ENCODE measurements at regions not wholly inside any gene's neighbourhood (a gene's known extent, or its start where the extent isn't known, plus 50 kb on each side); places are given as distances from the start of the nearest gene placed in this dataset.

- CTCF ChIA-PET (ENCODE audit: low intra/inter-chr PET ratio, low total read pairs), result no interaction called here
- Histone ChIP-seq H3K36me3 (replicated peaks in 1 of 2; ENCODE audit: control insufficient read depth in 1 of 2, insufficient read depth in 2 of 2, low read length in 2 of 2) (no peaks in the 10 kb centered on the region), H3K27ac (ENCODE audit: extremely low read length, insufficient read depth, low read length) (no peak overlapping the region), H3K4me1 (ENCODE audit: insufficient read depth, low read length) (no peaks in the 10 kb centered on the region), H3K4me2 (ENCODE audit: low read depth, low read length) (no peak overlapping the region), H3K4me3 (replicated peaks in 1 of 3; ENCODE audit: insufficient read depth in 1 of 3, low read depth in 2 of 3, low read length in 3 of 3) (no peak overlapping the region), H4K20me1 (ENCODE audit: insufficient read depth, low read length) (no peaks in the 10 kb centered on the region), H3K79me2 (ENCODE audit: insufficient read depth, low read length) (no peaks in the 10 kb centered on the region), H3K9me3 (ENCODE audit: low read length) (peaks cover 25% of the 10 kb centered on the region), H3K9ac (ENCODE audit: insufficient read depth, low read depth, low read length) (no peak overlapping the region), H3K27me3 (ENCODE audit: control insufficient read depth in 1 of 2, insufficient read depth in 2 of 2, low read length in 2 of 2) (no peaks in the 10 kb centered on the region), H2AFZ (ENCODE audit: low read length) (no peak overlapping the region)
- intact Hi-C loops (cut with micrococcal nuclease; ENCODE audit: unreplicated experiment) (no loop called here), in situ Hi-C loops (cut with HindIII; ENCODE audit: extremely low pct_ligation_motif_present, low pct_unique_long_range_greater_than_20kb) (no loop called here)
- ATAC-seq (no peak), DNase-seq (ENCODE audit: low spot score) (no peak), FAIRE-seq (no peak)
- POLR2A ChIA-PET, result no interaction called here
- TF ChIP-seq ZNF710 (CRISPR knock-in tag; IDR thresholded peaks at IDR 0.05; ENCODE audit: borderline replicate concordance) (no peak), ZNF510 (CRISPR knock-in tag; IDR thresholded peaks at IDR 0.05; ENCODE audit: low read depth) (no peak), E2F1 (CRISPR knock-in tag; IDR thresholded peaks at IDR 0.05) (no peak)
- no TSS peak for BruUV-seq (replicated peaks)
- 5% methylated on average over 2 of the region's 2 CpGs for WGBS (ENCODE audit: low lambda C conversion rate)
Observed at GRCh38 chr4:43855283-43855682, 593.3 kb downstream of the KCTD8 start.

- no peaks in the 10 kb centered on the region for H3K27me3 ChIP-seq (ENCODE audit: control insufficient read depth in 1 of 2, insufficient read depth in 2 of 2, low read length in 2 of 2)
- in situ Hi-C loops (cut with HindIII; ENCODE audit: extremely low pct_ligation_motif_present, low pct_unique_long_range_greater_than_20kb) (no loop called here), intact Hi-C loops (cut with micrococcal nuclease; ENCODE audit: unreplicated experiment) (no loop called here)
- H3K27ac ChIP-seq (ENCODE audit: extremely low read length, insufficient read depth, low read length), result no peak overlapping the region
- H3K9me3 ChIP-seq (ENCODE audit: low read length), result peaks cover 28% of the 10 kb centered on the region
- no peak for ATAC-seq
- no peak for FAIRE-seq
- 20% methylated on average over 5 of the region's 5 CpGs for WGBS (ENCODE audit: low lambda C conversion rate)
- no peaks in the 10 kb centered on the region for H3K4me1 ChIP-seq (ENCODE audit: insufficient read depth, low read length)
- ChIA-PET POLR2A (no interaction called here), CTCF (ENCODE audit: low intra/inter-chr PET ratio, low total read pairs) (no interaction called here)
- no peaks in the 10 kb centered on the region for H3K79me2 ChIP-seq (ENCODE audit: insufficient read depth, low read length)
- no peak overlapping the region for H3K4me2 ChIP-seq (ENCODE audit: low read depth, low read length)
- no peak overlapping the region for H3K9ac ChIP-seq (ENCODE audit: insufficient read depth, low read depth, low read length)
- no peaks in the 10 kb centered on the region for H3K36me3 ChIP-seq (replicated peaks in 1 of 2; ENCODE audit: control insufficient read depth in 1 of 2, insufficient read depth in 2 of 2, low read length in 2 of 2)
- H2AFZ ChIP-seq (ENCODE audit: low read length), result no peak overlapping the region
- no TSS peak for BruUV-seq (replicated peaks)
- no peak for DNase-seq (ENCODE audit: low spot score)
- H4K20me1 ChIP-seq (ENCODE audit: insufficient read depth, low read length), result no peaks in the 10 kb centered on the region
- no peak overlapping the region for H3K4me3 ChIP-seq (replicated peaks in 1 of 3; ENCODE audit: insufficient read depth in 1 of 3, low read depth in 2 of 3, low read length in 3 of 3)
- no peak for TF ChIP-seq ZSCAN9 (CRISPR knock-in tag; IDR thresholded peaks at IDR 0.05; ENCODE audit: borderline replicate concordance)
- no peak for TF ChIP-seq FOXK2 (IDR thresholded peaks at IDR 0.05)
- TF ChIP-seq ZNF274 (CRISPR knock-in tag; IDR thresholded peaks at IDR 0.05), result no peak
- no peak for TF ChIP-seq ATRX (CRISPR knock-in tag; IDR thresholded peaks at IDR 0.05; ENCODE audit: borderline replicate concordance)
- no peak for TF ChIP-seq ZNF350 (CRISPR knock-in tag; IDR thresholded peaks at IDR 0.05; ENCODE audit: borderline replicate concordance, low read depth)
- TF ChIP-seq ZBTB2 (CRISPR knock-in tag; IDR thresholded peaks at IDR 0.05; ENCODE audit: low read depth), result no peak
- no peak for TF ChIP-seq HNRNPK (IDR thresholded peaks at IDR 0.05; ENCODE audit: low read depth, low read length, poor library complexity, severe bottlenecking)
- TF ChIP-seq THRA (CRISPR knock-in tag; IDR thresholded peaks at IDR 0.05; ENCODE audit: borderline replicate concordance), result no peak
- TF ChIP-seq MTA3 (CRISPR knock-in tag; IDR thresholded peaks at IDR 0.05), result no peak
Observed at GRCh38 chr4:43864616-43865146, 583.9 kb downstream of the KCTD8 start.

Data from HepG2 (cell line).